Activated CD4-positive, alpha-beta T cell treated with anti-CD3 and anti-CD28 coated beads for 24 hours (primary cell): ENCODE measurements at regions not wholly inside any gene's neighbourhood (a gene's known extent, or its start where the extent isn't known, plus 50 kb on each side); places are given as distances from the start of the nearest gene placed in this dataset.
"Not testable (repeated sequence)": the region's sequence is repeated elsewhere in the genome, so short reads cannot be mapped to it uniquely, and the experiment has no call there.

Source experiments
- DNase-seq, 2 donors: peaks; one replicate each; pipeline ENCODE4 v3.0.0-alpha.2; 2020; ENCODE audit warnings: low read depth in 2 of 2

GRCh38 chr12:104906695-104907094 is 51.4 kb downstream of the SLC41A2 start:
- DNase-seq = no peak

GRCh38 chr12:104905446-104905845 is 52.6 kb downstream of the SLC41A2 start:
- not testable (repeated sequence) for DNase-seq

GRCh38 chr12:104903648-104904423 is 54.3 kb downstream of the SLC41A2 start:
- no peak for DNase-seq

GRCh38 chr12:104902125-104902524 is 56.0 kb downstream of the SLC41A2 start:
- no peak for DNase-seq

- no peak for DNase-seq
Observed at GRCh38 chr12:104896710-104897109, 61.4 kb downstream of the SLC41A2 start.

GRCh38 chr12:104896146-104896545 is 61.9 kb downstream of the SLC41A2 start:
- DNase-seq = no peak

GRCh38 chr12:104895415-104895814 is 62.7 kb downstream of the SLC41A2 start:
- no peak for DNase-seq

GRCh38 chr12:104890476-104891096 is 67.5 kb downstream of the SLC41A2 start:
- DNase-seq = no peak

- no peak for DNase-seq
Observed at GRCh38 chr12:104889735-104890134, 68.4 kb downstream of the SLC41A2 start.

- no peak for DNase-seq
Observed at GRCh38 chr12:104888892-104889291, 69.2 kb downstream of the SLC41A2 start.

- no peak for DNase-seq
Observed at GRCh38 chr12:104888481-104888880, 69.6 kb downstream of the SLC41A2 start.

GRCh38 chr12:104887452-104887851 is 70.6 kb downstream of the SLC41A2 start:
- DNase-seq = no peak

GRCh38 chr12:104886418-104887401 is 71.4 kb downstream of the SLC41A2 start:
- DNase-seq = no peak

GRCh38 chr12:104878858-104879257 is 79.2 kb downstream of the SLC41A2 start:
- not testable (repeated sequence) for DNase-seq

- DNase-seq = peak in 1 of 2 donors; percentile 14
Observed at GRCh38 chr12:104877103-104877705, 80.9 kb downstream of the SLC41A2 start.

GRCh38 chr12:104873374-104873773 is 84.7 kb downstream of the SLC41A2 start:
- no peak for DNase-seq

- DNase-seq = no peak
Observed at GRCh38 chr12:104870797-104871196, 87.3 kb downstream of the SLC41A2 start.

- no peak for DNase-seq
Observed at GRCh38 chr12:104866291-104866690, 91.8 kb downstream of the SLC41A2 start.

- no peak for DNase-seq
Observed at GRCh38 chr12:104865080-104865479, 93.0 kb downstream of the SLC41A2 start.

GRCh38 chr12:104864668-104865067 is 93.4 kb downstream of the SLC41A2 start:
- no peak for DNase-seq

GRCh38 chr12:104863296-104863948 is 94.7 kb downstream of the SLC41A2 start:
- DNase-seq = no peak
